Endothelial cell of umbilical vein (primary cell): ENCODE measurements at regions not wholly inside any gene's neighbourhood (a gene's known extent, or its start where the extent isn't known, plus 50 kb on each side); places are given as distances from the start of the nearest gene placed in this dataset.

ENCODE experiments used
- BruUV-seq: library from RNA; stranded (reverse); fragments of 400-500 nt; replicated peaks from 2 replicates; lab custom pipeline; 2021; lab: Mats Ljungman, UMichigan
- CTCF ChIA-PET: fragments of 300-600, 350-600 bp; sonication (Branson Sonifier 250); formaldehyde crosslinking; loops from one replicate; lab custom pipeline; 2021; ENCODE audit warnings: antibody characterized with exemption, inconsistent platforms; lab: Charles Lee
- POLR2A ChIA-PET: fragments of 300-600, 350-600 bp; sonication (Branson Sonifier 250); formaldehyde crosslinking; loops from one replicate; lab custom pipeline; 2021; ENCODE audit warnings: antibody characterized with exemption, inconsistent platforms; lab: Charles Lee
- DNase-seq: peaks from one replicate; pipeline ENCODE4 v3.0.0-alpha.2; 2011; ENCODE audit warnings: low read depth, low spot score
- FAIRE-seq: peaks from 2 replicates; lab custom pipeline; 2011; peaks lifted over from hg19 to GRCh38; lab: Jason Lieb, UNC
- H2AFZ ChIP-seq: 2 replicates; pipeline ENCODE4 v1.6.0; 2012; ENCODE audit warnings: low read depth, low read length, control low read depth, inconsistent platforms
- H3K27ac ChIP-seq: 2 replicates; pipeline ENCODE4 v1.5.1; 2011; ENCODE audit warnings: low read depth, mild to moderate bottlenecking, control low read depth, low read length, moderate library complexity; ENCODE audit not compliant: insufficient read depth
- H3K27me3 ChIP-seq, 2 experiments: 2 replicates each; pipeline versions ENCODE4 v1.6.0 to v1.6.1; 2011; ENCODE audit warnings: low read length in 2 of 2, mixed read lengths in 1 of 2; ENCODE audit not compliant: control insufficient read depth in 2 of 2, insufficient read depth in 2 of 2
- H3K36me3 ChIP-seq, 2 experiments: 2 replicates in 1 of 2; 3 replicates in 1 of 2; pipeline ENCODE4 v1.5.1; 2011; ENCODE audit warnings: low read length in 2 of 2, mild to moderate bottlenecking in 1 of 2, moderate library complexity in 1 of 2; ENCODE audit not compliant: control insufficient read depth in 2 of 2, insufficient read depth in 2 of 2; ENCODE audit errors: extremely low read depth in 1 of 2
- H3K4me1 ChIP-seq: 3 replicates; pipeline ENCODE4 v1.5.1; 2011; ENCODE audit warnings: mild to moderate bottlenecking, low read length; ENCODE audit not compliant: control insufficient read depth, insufficient read depth; ENCODE audit errors: extremely low read depth
- H3K4me2 ChIP-seq: 2 replicates; pipeline ENCODE4 v1.6.1; 2011; ENCODE audit warnings: low read length, control low read depth, mixed read lengths; ENCODE audit not compliant: insufficient read depth
- H3K4me3 ChIP-seq, 3 experiments: fragments of 200-600 bp in 1 of 3; sonication (generic), shearing (Covaris generic) in 1 of 3; replicated peaks in 1 of 3; 2 replicates each; pipeline ENCODE4 v1.5.1; 2011 to 2016; ENCODE audit warnings: control low read depth in 3 of 3, low read length in 3 of 3, mild to moderate bottlenecking in 2 of 3, inconsistent platforms in 1 of 3, low read depth in 1 of 3, moderate library complexity in 1 of 3; ENCODE audit not compliant: insufficient read depth in 1 of 3
- H3K79me2 ChIP-seq: 2 replicates; pipeline ENCODE4 v1.6.0; 2012; ENCODE audit warnings: low read length, inconsistent platforms; ENCODE audit not compliant: control insufficient read depth, insufficient read depth
- H3K9ac ChIP-seq: replicated peaks from 2 replicates; pipeline ENCODE3; 2011; ENCODE audit warnings: low read length, control low read depth; ENCODE audit not compliant: insufficient read depth; ENCODE audit errors: extremely low read depth
- H3K9me1 ChIP-seq: replicated peaks from 3 replicates; pipeline ENCODE4 v1.6.0; 2011; ENCODE audit warnings: mild to moderate bottlenecking, low read length; ENCODE audit not compliant: control insufficient read depth, insufficient read depth; ENCODE audit errors: extremely low read depth
- H3K9me3 ChIP-seq: replicated peaks from 2 replicates; pipeline ENCODE4 v1.5.1; 2012; ENCODE audit warnings: low read length, inconsistent platforms; ENCODE audit not compliant: control insufficient read depth, insufficient read depth
- H4K20me1 ChIP-seq: replicated peaks from 2 replicates; pipeline ENCODE3; 2011; ENCODE audit warnings: mild to moderate bottlenecking, low read length; ENCODE audit not compliant: control insufficient read depth, insufficient read depth; ENCODE audit errors: extremely low read depth
- EZH2 ChIP-seq: IDR thresholded peaks from 2 replicates; pipeline ENCODE4 v1.6.1; 2012; ENCODE audit warnings: borderline replicate concordance, low read depth, mild to moderate bottlenecking, moderate library complexity, low read length, inconsistent platforms; ENCODE audit not compliant: severe bottlenecking
- FOS ChIP-seq: IDR thresholded peaks from 2 replicates; pipeline ENCODE4 v1.6.1; 2011; ENCODE audit warnings: mild to moderate bottlenecking, low read length, moderate library complexity, borderline replicate concordance; ENCODE audit not compliant: insufficient read depth
- GATA2 ChIP-seq: IDR thresholded peaks from 2 replicates; pipeline ENCODE4 v1.7.0; 2011; ENCODE audit warnings: low read depth, mild to moderate bottlenecking, moderate library complexity, mixed read lengths, low read length; ENCODE audit not compliant: insufficient read length, insufficient read depth
- JUN ChIP-seq: IDR thresholded peaks from 2 replicates; pipeline ENCODE4 v1.6.1; 2011; ENCODE audit warnings: borderline replicate concordance, low read depth; ENCODE audit not compliant: insufficient read length, insufficient read depth
- MYC ChIP-seq: IDR thresholded peaks from one replicate; pipeline ENCODE4 v1.6.1; 2011; ENCODE audit warnings: mild to moderate bottlenecking, low read depth, low read length
- POLR2A ChIP-seq: IDR thresholded peaks from 2 replicates; pipeline ENCODE4 v1.6.1; 2012; ENCODE audit warnings: low read depth, mild to moderate bottlenecking, control low read depth, low read length
- POLR2AphosphoS5 ChIP-seq: IDR thresholded peaks from 2 replicates; pipeline ENCODE4 v1.6.1; 2012; ENCODE audit warnings: low read depth, mild to moderate bottlenecking, control low read depth, low read length, moderate library complexity; ENCODE audit not compliant: insufficient read depth
- dilution Hi-C: fragments of 300-500 bp; cut with MboI; formaldehyde crosslinking; loops from one replicate; pipeline ENCODE4 v1.15.0; 2019; ENCODE audit warnings: low sequenced_read_pairs; ENCODE audit not compliant: extremely low pct_ligation_motif_present
- intact Hi-C: fragments of 100-400 bp; cut with micrococcal nuclease; formaldehyde crosslinking; loops from one replicate; pipeline ENCODE4 v1.10.0; 2022
- TF ChIP-seq, protein P1 (sequence below), 2 donors: IDR thresholded peaks; 1 replicate in 1 of 2; 2 replicates in 1 of 2; pipeline ENCODE4 v1.5.1; 2011; ENCODE audit warnings: low read length in 2 of 2, mild to moderate bottlenecking in 2 of 2, moderate library complexity in 2 of 2, control low read depth in 1 of 2, inconsistent platforms in 1 of 2, low read depth in 1 of 2; ENCODE audit not compliant: insufficient read depth in 1 of 2; ENCODE audit errors: extremely low read depth in 1 of 2
- TF ChIP-seq, protein P2 (sequence below): IDR thresholded peaks from 2 replicates; pipeline ENCODE4 v1.6.1; 2011; ENCODE audit not compliant: insufficient read depth, insufficient read length

DNA sequence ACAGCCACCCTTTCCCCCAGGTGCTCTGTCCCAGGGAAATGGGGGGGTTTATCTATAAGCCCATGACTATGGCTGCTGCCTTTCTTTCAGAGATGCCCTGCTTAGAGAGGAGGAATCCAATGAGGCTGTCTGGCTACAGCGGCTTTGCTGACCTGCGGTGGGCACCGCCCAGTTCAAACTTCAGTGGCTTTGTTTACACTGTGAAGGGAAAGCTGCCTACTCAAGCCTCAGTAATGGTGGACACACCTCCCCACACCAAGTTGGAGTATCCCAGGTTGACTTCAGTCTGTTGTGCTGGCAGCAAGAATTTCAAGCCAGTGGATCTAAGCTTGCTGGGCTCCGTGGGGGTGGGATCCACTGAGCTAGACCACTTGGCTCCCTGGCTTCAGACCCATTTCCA, 869.2 kb downstream of the SLC6A15 start:
- H3K27ac ChIP-seq: no peak overlapping the region
- H3K4me3 ChIP-seq: no peak overlapping the region
- H2AFZ ChIP-seq: no peak overlapping the region
- DNase-seq (no peak), FAIRE-seq (no peak)
- CTCF ChIA-PET: no interaction called here
- dilution Hi-C loops: no loop called here
- no peak for TF ChIP-seq FOS
- TF ChIP-seq EZH2: no peak
- TF ChIP-seq JUN: no peak
- no peak for TF ChIP-seq POLR2AphosphoS5
- TF ChIP-seq GATA2: no peak
- TF ChIP-seq, protein P1, sequence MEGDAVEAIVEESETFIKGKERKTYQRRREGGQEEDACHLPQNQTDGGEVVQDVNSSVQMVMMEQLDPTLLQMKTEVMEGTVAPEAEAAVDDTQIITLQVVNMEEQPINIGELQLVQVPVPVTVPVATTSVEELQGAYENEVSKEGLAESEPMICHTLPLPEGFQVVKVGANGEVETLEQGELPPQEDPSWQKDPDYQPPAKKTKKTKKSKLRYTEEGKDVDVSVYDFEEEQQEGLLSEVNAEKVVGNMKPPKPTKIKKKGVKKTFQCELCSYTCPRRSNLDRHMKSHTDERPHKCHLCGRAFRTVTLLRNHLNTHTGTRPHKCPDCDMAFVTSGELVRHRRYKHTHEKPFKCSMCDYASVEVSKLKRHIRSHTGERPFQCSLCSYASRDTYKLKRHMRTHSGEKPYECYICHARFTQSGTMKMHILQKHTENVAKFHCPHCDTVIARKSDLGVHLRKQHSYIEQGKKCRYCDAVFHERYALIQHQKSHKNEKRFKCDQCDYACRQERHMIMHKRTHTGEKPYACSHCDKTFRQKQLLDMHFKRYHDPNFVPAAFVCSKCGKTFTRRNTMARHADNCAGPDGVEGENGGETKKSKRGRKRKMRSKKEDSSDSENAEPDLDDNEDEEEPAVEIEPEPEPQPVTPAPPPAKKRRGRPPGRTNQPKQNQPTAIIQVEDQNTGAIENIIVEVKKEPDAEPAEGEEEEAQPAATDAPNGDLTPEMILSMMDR (IDR thresholded peaks at IDR 0.05; ENCODE audit: extremely low read depth in 1 of 2, insufficient read depth in 1 of 2, low read depth in 1 of 2, low read length in 2 of 2): no peak
- TF ChIP-seq MYC: no peak
- TF ChIP-seq, protein P2, sequence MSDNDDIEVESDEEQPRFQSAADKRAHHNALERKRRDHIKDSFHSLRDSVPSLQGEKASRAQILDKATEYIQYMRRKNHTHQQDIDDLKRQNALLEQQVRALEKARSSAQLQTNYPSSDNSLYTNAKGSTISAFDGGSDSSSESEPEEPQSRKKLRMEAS: no peak
- no peak for TF ChIP-seq POLR2A
- no peaks in the 10 kb centered on the region for H3K9me1 ChIP-seq
- POLR2A ChIA-PET: no interaction called here
- no peaks in the 10 kb centered on the region for H4K20me1 ChIP-seq
- intact Hi-C loops: no loop called here
- H3K36me3 ChIP-seq: no peaks in the 10 kb centered on the region
- H3K9me3 ChIP-seq: no peaks in the 10 kb centered on the region
- H3K27me3 ChIP-seq: no peaks in the 10 kb centered on the region
- no TSS peak for BruUV-seq
- no peak overlapping the region for H3K9ac ChIP-seq
- no peak overlapping the region for H3K4me2 ChIP-seq
- H3K79me2 ChIP-seq: no peaks in the 10 kb centered on the region
- no peaks in the 10 kb centered on the region for H3K4me1 ChIP-seq
